SK-N-SH treated with all-trans-retinoic acid at 6 μM for 48 hours (cell line): ENCODE measurements at regions not wholly inside any gene's neighbourhood (a gene's known extent, or its start where the extent isn't known, plus 50 kb on each side); places are given as distances from the start of the nearest gene placed in this dataset.

Experiments used
- ARNTL ChIP-seq: fragments of 450-650 bp; formaldehyde crosslinking; IDR thresholded peaks from 2 replicates; pipeline ENCODE4 v1.5.0; 2020; ENCODE audit warnings: low read depth, mild to moderate bottlenecking, moderate library complexity, borderline replicate concordance
- BACH2 ChIP-seq: fragments of 250-450 bp; sonication (Bioruptor Pico); IDR thresholded peaks from 2 replicates; pipeline ENCODE4 v1.9.0; 2021; ENCODE audit warnings: mild to moderate bottlenecking, borderline replicate concordance
- CSDC2 ChIP-seq: fragments of 250-450 bp; sonication (Bioruptor Pico); IDR thresholded peaks from 2 replicates; pipeline ENCODE4 v1.5.0; 2020; ENCODE audit warnings: mild to moderate bottlenecking, moderate library complexity
- ESRRG ChIP-seq: fragments of 250-450 bp; sonication (Bioruptor Pico); IDR thresholded peaks from 2 replicates; pipeline ENCODE4 v1.6.1; 2021; ENCODE audit warnings: mild to moderate bottlenecking
- ISL1 ChIP-seq: fragments of 250-450 bp; sonication (Bioruptor Pico); IDR thresholded peaks from 2 replicates; pipeline ENCODE4 v2.1.2; 2022; ENCODE audit warnings: mild to moderate bottlenecking, moderate library complexity
- POU6F1 ChIP-seq: fragments of 250-450 bp; sonication (Bioruptor Pico); IDR thresholded peaks from 2 replicates; pipeline ENCODE4 v1.8.0; 2021; ENCODE audit warnings: low read depth, mild to moderate bottlenecking, moderate library complexity, borderline replicate concordance
- PPARA ChIP-seq: fragments of 250-450 bp; sonication (Bioruptor Pico); IDR thresholded peaks from 2 replicates; pipeline ENCODE4 v1.5.0; 2020; ENCODE audit warnings: mild to moderate bottlenecking, borderline replicate concordance
- TOX ChIP-seq: fragments of 250-450 bp; sonication (Bioruptor Pico); IDR thresholded peaks from 2 replicates; pipeline ENCODE4 v1.8.0; 2021; ENCODE audit warnings: mild to moderate bottlenecking, moderate library complexity, borderline replicate concordance
- ZC3H10 ChIP-seq: fragments of 250-450 bp; sonication (Bioruptor Pico); IDR thresholded peaks from 2 replicates; pipeline ENCODE4 v1.5.1; 2021; ENCODE audit warnings: mild to moderate bottlenecking, moderate library complexity
- ZFP30 ChIP-seq: fragments of 450-650 bp; formaldehyde crosslinking; IDR thresholded peaks from 2 replicates; pipeline ENCODE4 v1.5.0; 2022; ENCODE audit warnings: mild to moderate bottlenecking, moderate library complexity
- ZNF70 ChIP-seq: fragments of 450-650 bp; formaldehyde crosslinking; IDR thresholded peaks from 2 replicates; pipeline ENCODE4 v1.5.0; 2020; ENCODE audit warnings: mild to moderate bottlenecking, moderate library complexity
- ZNF8 ChIP-seq: fragments of 450-650 bp; formaldehyde crosslinking; IDR thresholded peaks from 2 replicates; pipeline ENCODE4 v1.5.0; 2020; ENCODE audit warnings: mild to moderate bottlenecking, moderate library complexity
- TF ChIP-seq, protein P1 (sequence below): fragments of 250-450 bp; sonication (Bioruptor Pico); IDR thresholded peaks from 2 replicates; pipeline ENCODE4 v1.5.1; 2020; ENCODE audit warnings: low read depth, mild to moderate bottlenecking, moderate library complexity
- TF ChIP-seq, protein P2 (sequence below): fragments of 250-450 bp; sonication (Bioruptor Pico); IDR thresholded peaks from 2 replicates; pipeline ENCODE4 v1.8.0; 2020; ENCODE audit warnings: mild to moderate bottlenecking, moderate library complexity, borderline replicate concordance

GRCh38 chr14:34254571-34254970 lies 207.5 kb downstream of the SPTSSA start:
- TF ChIP-seq, protein P1, sequence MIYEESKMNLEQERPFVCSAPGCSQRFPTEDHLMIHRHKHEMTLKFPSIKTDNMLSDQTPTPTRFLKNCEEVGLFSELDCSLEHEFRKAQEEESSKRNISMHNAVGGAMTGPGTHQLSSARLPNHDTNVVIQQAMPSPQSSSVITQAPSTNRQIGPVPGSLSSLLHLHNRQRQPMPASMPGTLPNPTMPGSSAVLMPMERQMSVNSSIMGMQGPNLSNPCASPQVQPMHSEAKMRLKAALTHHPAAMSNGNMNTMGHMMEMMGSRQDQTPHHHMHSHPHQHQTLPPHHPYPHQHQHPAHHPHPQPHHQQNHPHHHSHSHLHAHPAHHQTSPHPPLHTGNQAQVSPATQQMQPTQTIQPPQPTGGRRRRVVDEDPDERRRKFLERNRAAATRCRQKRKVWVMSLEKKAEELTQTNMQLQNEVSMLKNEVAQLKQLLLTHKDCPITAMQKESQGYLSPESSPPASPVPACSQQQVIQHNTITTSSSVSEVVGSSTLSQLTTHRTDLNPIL (CRISPR knock-in tag), result no peak
- TF ChIP-seq ESRRG (no peak), ZC3H10 (no peak), CSDC2 (CRISPR knock-in tag) (no peak), BACH2 (CRISPR knock-in tag) (no peak), ARNTL (CRISPR knock-in tag) (no peak), ZNF70 (no peak), PPARA (CRISPR knock-in tag) (no peak), POU6F1 (CRISPR knock-in tag) (no peak), ZNF8 (CRISPR knock-in tag) (no peak), TOX (CRISPR knock-in tag) (no peak), ZFP30 (CRISPR knock-in tag) (no peak), ISL1 (CRISPR knock-in tag) (no peak)
- TF ChIP-seq, protein P2, sequence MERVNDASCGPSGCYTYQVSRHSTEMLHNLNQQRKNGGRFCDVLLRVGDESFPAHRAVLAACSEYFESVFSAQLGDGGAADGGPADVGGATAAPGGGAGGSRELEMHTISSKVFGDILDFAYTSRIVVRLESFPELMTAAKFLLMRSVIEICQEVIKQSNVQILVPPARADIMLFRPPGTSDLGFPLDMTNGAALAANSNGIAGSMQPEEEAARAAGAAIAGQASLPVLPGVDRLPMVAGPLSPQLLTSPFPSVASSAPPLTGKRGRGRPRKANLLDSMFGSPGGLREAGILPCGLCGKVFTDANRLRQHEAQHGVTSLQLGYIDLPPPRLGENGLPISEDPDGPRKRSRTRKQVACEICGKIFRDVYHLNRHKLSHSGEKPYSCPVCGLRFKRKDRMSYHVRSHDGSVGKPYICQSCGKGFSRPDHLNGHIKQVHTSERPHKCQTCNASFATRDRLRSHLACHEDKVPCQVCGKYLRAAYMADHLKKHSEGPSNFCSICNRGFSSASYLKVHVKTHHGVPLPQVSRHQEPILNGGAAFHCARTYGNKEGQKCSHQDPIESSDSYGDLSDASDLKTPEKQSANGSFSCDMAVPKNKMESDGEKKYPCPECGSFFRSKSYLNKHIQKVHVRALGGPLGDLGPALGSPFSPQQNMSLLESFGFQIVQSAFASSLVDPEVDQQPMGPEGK (CRISPR knock-in tag), result no peak
